ENCODE measurements at regions not wholly inside any gene's neighbourhood (a gene's known extent, or its start where the extent isn't known, plus 50 kb on each side); places are given as distances from the start of the nearest gene placed in this dataset.

DNA sequence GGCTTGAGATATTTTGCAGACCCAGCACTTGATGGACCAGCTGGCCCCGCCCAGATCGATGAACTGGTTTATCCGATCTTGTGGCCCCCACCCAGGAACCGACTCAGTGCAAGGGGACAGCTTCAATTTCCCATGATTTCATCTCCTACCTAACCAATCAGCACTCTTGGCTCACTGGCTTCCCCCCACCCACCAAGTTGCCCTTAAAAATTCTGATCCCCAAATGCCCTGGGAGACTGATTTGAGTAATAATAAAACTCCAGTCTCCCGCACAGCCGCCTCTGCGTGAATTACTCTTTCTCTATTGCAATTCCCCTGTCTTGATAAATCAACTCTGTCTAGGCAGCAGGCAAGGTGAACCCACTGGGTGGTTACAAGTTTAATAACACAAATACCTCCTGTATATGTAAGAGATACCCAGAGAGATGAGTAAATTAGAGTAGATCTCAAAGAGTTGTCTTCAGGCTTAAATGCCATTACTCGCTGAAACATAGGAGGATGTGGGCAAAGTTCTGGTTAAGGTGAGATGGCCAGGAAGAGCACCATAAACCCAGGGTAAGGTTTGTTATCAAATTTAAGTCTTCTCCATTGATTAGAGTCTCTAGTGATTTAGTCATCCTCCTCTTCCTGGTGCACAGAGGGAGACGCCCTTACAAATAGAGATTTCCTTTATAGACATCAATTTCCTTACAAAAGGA is 222.8 kb downstream of the ARL4C start:
- no CpG with 5 or more reads among the region's 9 CpGs for WGBS (ENCODE audit: extremely low coverage, insufficient read length, low lambda C conversion rate)
- no peak overlapping the region for H2BK15ac ChIP-seq (ENCODE audit: low read depth, low read length)

More for the DNA sequence above, 222.8 kb downstream of the ARL4C start:
- Histone ChIP-seq H4K91ac (ENCODE audit: insufficient read length, low read depth, low read length) (no peak overlapping the region), H3K27ac (ENCODE audit: insufficient read length, low read depth, low read length) (no peak overlapping the region), H3K79me2 (ENCODE audit: insufficient read depth, low read length) (no peaks in the 10 kb centered on the region), H2BK5ac (ENCODE audit: insufficient read length, low read length) (no peak overlapping the region), H2AK5ac (ENCODE audit: insufficient read length, low read length) (no peak overlapping the region), H3K18ac (ENCODE audit: insufficient read length, low read depth, low read length) (no peak overlapping the region), H3K23ac (ENCODE audit: insufficient read length, low read depth, low read length) (no peak overlapping the region), H2AFZ (ENCODE audit: low read length) (no peak overlapping the region), H3K27me3 (ENCODE audit: insufficient read depth, low read length) (no peaks in the 10 kb centered on the region), H3K9ac (ENCODE audit: extremely low read depth, insufficient read length, low read length) (no peak overlapping the region), H3T11ph (ENCODE audit: low read length) (no peak overlapping the region), H3K23me2 (ENCODE audit: insufficient read length, low read depth, low read length, poor library complexity, severe bottlenecking) (no peaks in the 10 kb centered on the region), H4K5ac (ENCODE audit: insufficient read length, low read depth, low read length) (no peak overlapping the region), H4K8ac (replicated peaks; ENCODE audit: insufficient read length, low read depth, low read length) (no peak overlapping the region), H2BK12ac (ENCODE audit: insufficient read length, low read depth, low read length) (no peak overlapping the region), H3K4ac (ENCODE audit: low read depth, low read length) (no peak overlapping the region), H3K9me3 (ENCODE audit: control insufficient read depth, low read depth, low read length) (no peaks in the 10 kb centered on the region), H3K4me2 (ENCODE audit: insufficient read depth, insufficient read length, low read length) (no peak overlapping the region), H3K79me1 (ENCODE audit: insufficient read depth, low read depth, low read length, poor library complexity, severe bottlenecking) (no peaks in the 10 kb centered on the region), H2BK20ac (ENCODE audit: low read depth, low read length, poor library complexity, severe bottlenecking) (no peak overlapping the region), H4K20me1 (ENCODE audit: control insufficient read depth, insufficient read depth, insufficient read length) (no peaks in the 10 kb centered on the region), H3K14ac (ENCODE audit: insufficient read depth, low read length) (no peak overlapping the region), H2BK120ac (ENCODE audit: low read depth, low read length, poor library complexity, severe bottlenecking) (no peak overlapping the region), H3K4me1 (ENCODE audit: insufficient read depth, low read length) (no peaks in the 10 kb centered on the region), H3K56ac (ENCODE audit: insufficient read length, low read depth, low read length) (no peak overlapping the region)
- peaks cover 2% of the 10 kb centered on the region for H3K27me3 Mint-ChIP-seq (ENCODE audit: low read depth)
- peaks cover 0 to 2% of the 10 kb centered on the region in 2 experiments; a peak in 3 of 5 replicates for H3K9me3 Mint-ChIP-seq
- H3K4me1 Mint-ChIP-seq = no peaks in the 10 kb centered on the region
- no peak overlapping the region for H3K27ac Mint-ChIP-seq
- DNase-seq = no peak
- no peak overlapping the region for H3K4me3 Mint-ChIP-seq
- H3K36me3 Mint-ChIP-seq (ENCODE audit: insufficient read depth in 1 of 3, low read depth in 3 of 3) = peaks cover 0 to 2% (median 0%) of the 10 kb centered on the region in 3 experiments; a peak in 1 of 7 replicates
- TF ChIP-seq, protein P1, sequence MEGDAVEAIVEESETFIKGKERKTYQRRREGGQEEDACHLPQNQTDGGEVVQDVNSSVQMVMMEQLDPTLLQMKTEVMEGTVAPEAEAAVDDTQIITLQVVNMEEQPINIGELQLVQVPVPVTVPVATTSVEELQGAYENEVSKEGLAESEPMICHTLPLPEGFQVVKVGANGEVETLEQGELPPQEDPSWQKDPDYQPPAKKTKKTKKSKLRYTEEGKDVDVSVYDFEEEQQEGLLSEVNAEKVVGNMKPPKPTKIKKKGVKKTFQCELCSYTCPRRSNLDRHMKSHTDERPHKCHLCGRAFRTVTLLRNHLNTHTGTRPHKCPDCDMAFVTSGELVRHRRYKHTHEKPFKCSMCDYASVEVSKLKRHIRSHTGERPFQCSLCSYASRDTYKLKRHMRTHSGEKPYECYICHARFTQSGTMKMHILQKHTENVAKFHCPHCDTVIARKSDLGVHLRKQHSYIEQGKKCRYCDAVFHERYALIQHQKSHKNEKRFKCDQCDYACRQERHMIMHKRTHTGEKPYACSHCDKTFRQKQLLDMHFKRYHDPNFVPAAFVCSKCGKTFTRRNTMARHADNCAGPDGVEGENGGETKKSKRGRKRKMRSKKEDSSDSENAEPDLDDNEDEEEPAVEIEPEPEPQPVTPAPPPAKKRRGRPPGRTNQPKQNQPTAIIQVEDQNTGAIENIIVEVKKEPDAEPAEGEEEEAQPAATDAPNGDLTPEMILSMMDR (conservative IDR thresholded peaks at IDR 0.05) = no peak

Data from H9 (cell line).